Endothelial cell of umbilical vein (primary cell): ENCODE measurements at regions not wholly inside any gene's neighbourhood (a gene's known extent, or its start where the extent isn't known, plus 50 kb on each side); places are given as distances from the start of the nearest gene placed in this dataset.

Source experiments
- BruUV-seq: library from RNA; stranded (reverse); fragments of 400-500 nt; replicated peaks from 2 replicates; lab custom pipeline; 2021; lab: Mats Ljungman, UMichigan
- CTCF ChIA-PET: fragments of 300-600, 350-600 bp; sonication (Branson Sonifier 250); formaldehyde crosslinking; loops from one replicate; lab custom pipeline; 2021; ENCODE audit warnings: antibody characterized with exemption, inconsistent platforms; lab: Charles Lee
- POLR2A ChIA-PET: fragments of 300-600, 350-600 bp; sonication (Branson Sonifier 250); formaldehyde crosslinking; loops from one replicate; lab custom pipeline; 2021; ENCODE audit warnings: antibody characterized with exemption, inconsistent platforms; lab: Charles Lee
- DNase-seq: peaks from one replicate; pipeline ENCODE4 v3.0.0-alpha.2; 2011; ENCODE audit warnings: low read depth, low spot score
- FAIRE-seq: peaks from 2 replicates; lab custom pipeline; 2011; peaks lifted over from hg19 to GRCh38; lab: Jason Lieb, UNC
- H2AFZ ChIP-seq: 2 replicates; pipeline ENCODE4 v1.6.0; 2012; ENCODE audit warnings: low read depth, low read length, control low read depth, inconsistent platforms
- H3K27ac ChIP-seq: 2 replicates; pipeline ENCODE4 v1.5.1; 2011; ENCODE audit warnings: low read depth, mild to moderate bottlenecking, control low read depth, low read length, moderate library complexity; ENCODE audit not compliant: insufficient read depth
- H3K27me3 ChIP-seq, 2 experiments: 2 replicates each; pipeline versions ENCODE4 v1.6.0 to v1.6.1; 2011; ENCODE audit warnings: low read length in 2 of 2, mixed read lengths in 1 of 2; ENCODE audit not compliant: control insufficient read depth in 2 of 2, insufficient read depth in 2 of 2
- H3K36me3 ChIP-seq, 2 experiments: 2 replicates in 1 of 2; 3 replicates in 1 of 2; pipeline ENCODE4 v1.5.1; 2011; ENCODE audit warnings: low read length in 2 of 2, mild to moderate bottlenecking in 1 of 2, moderate library complexity in 1 of 2; ENCODE audit not compliant: control insufficient read depth in 2 of 2, insufficient read depth in 2 of 2; ENCODE audit errors: extremely low read depth in 1 of 2
- H3K4me1 ChIP-seq: 3 replicates; pipeline ENCODE4 v1.5.1; 2011; ENCODE audit warnings: mild to moderate bottlenecking, low read length; ENCODE audit not compliant: control insufficient read depth, insufficient read depth; ENCODE audit errors: extremely low read depth
- H3K4me2 ChIP-seq: 2 replicates; pipeline ENCODE4 v1.6.1; 2011; ENCODE audit warnings: low read length, control low read depth, mixed read lengths; ENCODE audit not compliant: insufficient read depth
- H3K4me3 ChIP-seq, 3 experiments: fragments of 200-600 bp in 1 of 3; sonication (generic), shearing (Covaris generic) in 1 of 3; replicated peaks in 1 of 3; 2 replicates each; pipeline ENCODE4 v1.5.1; 2011 to 2016; ENCODE audit warnings: control low read depth in 3 of 3, low read length in 3 of 3, mild to moderate bottlenecking in 2 of 3, inconsistent platforms in 1 of 3, low read depth in 1 of 3, moderate library complexity in 1 of 3; ENCODE audit not compliant: insufficient read depth in 1 of 3
- H3K79me2 ChIP-seq: 2 replicates; pipeline ENCODE4 v1.6.0; 2012; ENCODE audit warnings: low read length, inconsistent platforms; ENCODE audit not compliant: control insufficient read depth, insufficient read depth
- H3K9ac ChIP-seq: replicated peaks from 2 replicates; pipeline ENCODE3; 2011; ENCODE audit warnings: low read length, control low read depth; ENCODE audit not compliant: insufficient read depth; ENCODE audit errors: extremely low read depth
- H3K9me1 ChIP-seq: replicated peaks from 3 replicates; pipeline ENCODE4 v1.6.0; 2011; ENCODE audit warnings: mild to moderate bottlenecking, low read length; ENCODE audit not compliant: control insufficient read depth, insufficient read depth; ENCODE audit errors: extremely low read depth
- H3K9me3 ChIP-seq: replicated peaks from 2 replicates; pipeline ENCODE4 v1.5.1; 2012; ENCODE audit warnings: low read length, inconsistent platforms; ENCODE audit not compliant: control insufficient read depth, insufficient read depth
- H4K20me1 ChIP-seq: replicated peaks from 2 replicates; pipeline ENCODE3; 2011; ENCODE audit warnings: mild to moderate bottlenecking, low read length; ENCODE audit not compliant: control insufficient read depth, insufficient read depth; ENCODE audit errors: extremely low read depth
- CTCF ChIP-seq, 2 donors: IDR thresholded peaks; 1 replicate in 1 of 2; 2 replicates in 1 of 2; pipeline ENCODE4 v1.5.1; 2011; ENCODE audit warnings: low read length in 2 of 2, mild to moderate bottlenecking in 2 of 2, moderate library complexity in 2 of 2, control low read depth in 1 of 2, inconsistent platforms in 1 of 2, low read depth in 1 of 2; ENCODE audit not compliant: insufficient read depth in 1 of 2; ENCODE audit errors: extremely low read depth in 1 of 2
- EZH2 ChIP-seq: IDR thresholded peaks from 2 replicates; pipeline ENCODE4 v1.6.1; 2012; ENCODE audit warnings: borderline replicate concordance, low read depth, mild to moderate bottlenecking, moderate library complexity, low read length, inconsistent platforms; ENCODE audit not compliant: severe bottlenecking
- FOS ChIP-seq: IDR thresholded peaks from 2 replicates; pipeline ENCODE4 v1.6.1; 2011; ENCODE audit warnings: mild to moderate bottlenecking, low read length, moderate library complexity, borderline replicate concordance; ENCODE audit not compliant: insufficient read depth
- GATA2 ChIP-seq: IDR thresholded peaks from 2 replicates; pipeline ENCODE4 v1.7.0; 2011; ENCODE audit warnings: low read depth, mild to moderate bottlenecking, moderate library complexity, mixed read lengths, low read length; ENCODE audit not compliant: insufficient read length, insufficient read depth
- JUN ChIP-seq: IDR thresholded peaks from 2 replicates; pipeline ENCODE4 v1.6.1; 2011; ENCODE audit warnings: borderline replicate concordance, low read depth; ENCODE audit not compliant: insufficient read length, insufficient read depth
- MAX ChIP-seq: IDR thresholded peaks from 2 replicates; pipeline ENCODE4 v1.6.1; 2011; ENCODE audit not compliant: insufficient read depth, insufficient read length
- MYC ChIP-seq: IDR thresholded peaks from one replicate; pipeline ENCODE4 v1.6.1; 2011; ENCODE audit warnings: mild to moderate bottlenecking, low read depth, low read length
- POLR2A ChIP-seq: IDR thresholded peaks from 2 replicates; pipeline ENCODE4 v1.6.1; 2012; ENCODE audit warnings: low read depth, mild to moderate bottlenecking, control low read depth, low read length
- POLR2AphosphoS5 ChIP-seq: IDR thresholded peaks from 2 replicates; pipeline ENCODE4 v1.6.1; 2012; ENCODE audit warnings: low read depth, mild to moderate bottlenecking, control low read depth, low read length, moderate library complexity; ENCODE audit not compliant: insufficient read depth
- dilution Hi-C: fragments of 300-500 bp; cut with MboI; formaldehyde crosslinking; loops from one replicate; pipeline ENCODE4 v1.15.0; 2019; ENCODE audit warnings: low sequenced_read_pairs; ENCODE audit not compliant: extremely low pct_ligation_motif_present
- intact Hi-C: fragments of 100-400 bp; cut with micrococcal nuclease; formaldehyde crosslinking; loops from one replicate; pipeline ENCODE4 v1.10.0; 2022

- Histone ChIP-seq H3K4me1 (no peaks in the 10 kb centered on the region), H3K36me3 (no peaks in the 10 kb centered on the region), H3K27ac (no peak overlapping the region), H4K20me1 (no peaks in the 10 kb centered on the region), H2AFZ (no peak overlapping the region), H3K9me1 (no peaks in the 10 kb centered on the region), H3K4me2 (no peak overlapping the region), H3K4me3 (no peak overlapping the region), H3K9ac (no peak overlapping the region), H3K79me2 (no peaks in the 10 kb centered on the region), H3K9me3 (no peaks in the 10 kb centered on the region), H3K27me3 (no peaks in the 10 kb centered on the region)
- DNase-seq (no peak), FAIRE-seq (no peak)
- BruUV-seq = no TSS peak
- dilution Hi-C loops (no loop called here), intact Hi-C loops (no loop called here)
- POLR2A ChIA-PET = no interaction called here
- CTCF ChIA-PET = no interaction called here
- no peak for TF ChIP-seq CTCF (IDR thresholded peaks at IDR 0.05; ENCODE audit: extremely low read depth in 1 of 2, insufficient read depth in 1 of 2, low read depth in 1 of 2, low read length in 2 of 2)
- TF ChIP-seq EZH2 = no peak
- no peak for TF ChIP-seq MYC
- TF ChIP-seq MAX = no peak
Measured at GRCh38 chr13:109406376-109406992, 379.9 kb downstream of the IRS2 start.

GRCh38 chr13:109403012-109403421, 383.4 kb downstream of the IRS2 start:
- Histone ChIP-seq H3K79me2 (no peaks in the 10 kb centered on the region), H3K4me1 (no peaks in the 10 kb centered on the region), H3K9ac (no peak overlapping the region), H3K4me2 (no peak overlapping the region), H4K20me1 (no peaks in the 10 kb centered on the region), H3K27ac (no peak overlapping the region), H3K4me3 (no peak overlapping the region), H2AFZ (no peak overlapping the region), H3K9me1 (no peaks in the 10 kb centered on the region), H3K9me3 (no peaks in the 10 kb centered on the region), H3K27me3 (no peaks in the 10 kb centered on the region), H3K36me3 (no peaks in the 10 kb centered on the region)
- dilution Hi-C loops = no loop called here
- BruUV-seq = no TSS peak
- TF ChIP-seq CTCF (IDR thresholded peaks at IDR 0.05; ENCODE audit: extremely low read depth in 1 of 2, insufficient read depth in 1 of 2, low read depth in 1 of 2, low read length in 2 of 2) (no peak), MAX (no peak), POLR2A (no peak), EZH2 (no peak), MYC (no peak), GATA2 (no peak), FOS (no peak), POLR2AphosphoS5 (no peak), JUN (no peak)
- no peak for FAIRE-seq
- intact Hi-C loops = no loop called here
- DNase-seq = no peak
- POLR2A ChIA-PET = no interaction called here
- CTCF ChIA-PET = no interaction called here
